GM19438 (cell line): ENCODE measurements at regions not wholly inside any gene's neighbourhood (a gene's known extent, or its start where the extent isn't known, plus 50 kb on each side); places are given as distances from the start of the nearest gene placed in this dataset.

ENCODE experiments used
- ATAC-seq: cut with Tn5 transposase; IDR thresholded peaks from one replicate; pipeline ENCODE4 v1.9.1; 2021; ENCODE audit warnings: low read depth; ENCODE audit not compliant: unreplicated experiment

GRCh38 chr10:33460505-33461294, 126.2 kb upstream of the NRP1 start:
- no peak for ATAC-seq

GRCh38 chr10:33459602-33460001, 125.1 kb upstream of the NRP1 start:
- ATAC-seq, result no peak

GRCh38 chr10:33455029-33455428, 120.6 kb upstream of the NRP1 start:
- ATAC-seq, result no peak

- no peak for ATAC-seq
Measured at GRCh38 chr10:33454554-33454953, 120.1 kb upstream of the NRP1 start.

GRCh38 chr10:33453081-33454025, 118.9 kb upstream of the NRP1 start:
- ATAC-seq, result no peak

GRCh38 chr10:33448421-33449140, 114.1 kb upstream of the NRP1 start:
- ATAC-seq, result no peak

GRCh38 chr10:33441561-33441960, 107.1 kb upstream of the NRP1 start:
- no peak for ATAC-seq

- ATAC-seq, result no peak
Measured at GRCh38 chr10:33434933-33435332, 100.5 kb upstream of the NRP1 start.

- ATAC-seq, result no peak
Measured at GRCh38 chr10:33428682-33429081, 94.2 kb upstream of the NRP1 start.

GRCh38 chr10:33423154-33423529, 88.7 kb upstream of the NRP1 start:
- no peak for ATAC-seq

GRCh38 chr10:33422471-33423153, 88.1 kb upstream of the NRP1 start:
- ATAC-seq, result no peak

- ATAC-seq, result no peak
Measured at GRCh38 chr10:33421789-33422462, 87.5 kb upstream of the NRP1 start.

GRCh38 chr10:33419311-33419710, 84.8 kb upstream of the NRP1 start:
- ATAC-seq, result no peak

- no peak for ATAC-seq
Measured at GRCh38 chr10:33418301-33418700, 83.8 kb upstream of the NRP1 start.

GRCh38 chr10:33416691-33417090, 82.2 kb upstream of the NRP1 start:
- no peak for ATAC-seq

- no peak for ATAC-seq
Measured at GRCh38 chr10:33416209-33416608, 81.7 kb upstream of the NRP1 start.

- ATAC-seq, result no peak
Measured at GRCh38 chr10:33414841-33415240, 80.4 kb upstream of the NRP1 start.

GRCh38 chr10:33412653-33413361, 78.3 kb upstream of the NRP1 start:
- no peak for ATAC-seq

- ATAC-seq, result no peak
Measured at GRCh38 chr10:33412241-33412640, 77.8 kb upstream of the NRP1 start.
